ENCODE measurements at regions not wholly inside any gene's neighbourhood (a gene's known extent, or its start where the extent isn't known, plus 50 kb on each side); places are given as distances from the start of the nearest gene placed in this dataset.

- TF ChIP-seq GABPA (IDR thresholded peaks at IDR 0.05 in 1 of 2, conservative IDR thresholded peaks at IDR 0.05 in 1 of 2): no peak
- no peak for TF ChIP-seq FOXA1 (IDR thresholded peaks at IDR 0.05)
- TF ChIP-seq RAD21 (IDR thresholded peaks at IDR 0.05): no peak
- no peak for TF ChIP-seq HNF4A (conservative IDR thresholded peaks at IDR 0.05)
- no peak for TF ChIP-seq MAX (IDR thresholded peaks at IDR 0.05)
- TF ChIP-seq NR2F2 (IDR thresholded peaks at IDR 0.05): no peak
- TF ChIP-seq ATF3 (IDR thresholded peaks at IDR 0.05): no peak
- no peak for TF ChIP-seq TAF1 (conservative IDR thresholded peaks at IDR 0.05)
- no peak for TF ChIP-seq SP1 (IDR thresholded peaks at IDR 0.05)
- no peak for TF ChIP-seq RXRA (IDR thresholded peaks at IDR 0.05)
- no peak for TF ChIP-seq REST (IDR thresholded peaks at IDR 0.05)
- Histone ChIP-seq H3K4me1 (ENCODE audit: control insufficient read depth in 4 of 4, insufficient read depth in 4 of 4, low read length in 3 of 4) (no peaks in the 10 kb centered on the region), H3K27me3 (ENCODE audit: control insufficient read depth in 4 of 4, insufficient read depth in 4 of 4, low read length in 3 of 4) (peaks cover 0 to 3% (median 0%) of the 10 kb centered on the region in 4 donors), H3K36me3 (ENCODE audit: control insufficient read depth in 4 of 4, insufficient read depth in 3 of 4, low read depth in 1 of 4, low read length in 3 of 4) (no peaks in the 10 kb centered on the region), H3K9me3 (ENCODE audit: control insufficient read depth in 4 of 4, low read length in 3 of 4) (peaks cover 0 to 3% (median 0%) of the 10 kb centered on the region in 4 donors), H3K27ac (ENCODE audit: low read depth in 1 of 2, low read length in 2 of 2) (no peak overlapping the region), H3K9ac (ENCODE audit: low read depth in 1 of 2, low read length in 2 of 2) (no peak overlapping the region), H3K4me3 (ENCODE audit: low read depth in 1 of 3, low read length in 3 of 3) (no peak overlapping the region)
- no peak for DNase-seq (ENCODE audit: low spot score)
- WGBS: 72% methylated on average over 1 of the region's 1 CpG
Measured at GRCh38 chr3:87626546-87626945, 350.2 kb upstream of the POU1F1 start.

- peaks cover 0 to 3% (median 0%) of the 10 kb centered on the region in 4 donors for H3K27me3 ChIP-seq (ENCODE audit: control insufficient read depth in 4 of 4, insufficient read depth in 4 of 4, low read length in 3 of 4)
- WGBS: 74% methylated on average over 2 of the region's 2 CpGs
Measured at GRCh38 chr3:87625876-87626275, 349.5 kb upstream of the POU1F1 start.

More at GRCh38 chr3:87625876-87626275, 349.5 kb upstream of the POU1F1 start:
- TF ChIP-seq CTCF (IDR thresholded peaks at IDR 0.05; ENCODE audit: low read depth, low read length, missing input control) (no peak), GABPA (IDR thresholded peaks at IDR 0.05 in 1 of 2, conservative IDR thresholded peaks at IDR 0.05 in 1 of 2) (no peak), YY1 (IDR thresholded peaks at IDR 0.05) (no peak), SP1 (IDR thresholded peaks at IDR 0.05) (no peak), EGR1 (IDR thresholded peaks at IDR 0.05; ENCODE audit: low read depth in 2 of 2) (no peak), FOXA2 (IDR thresholded peaks at IDR 0.05) (no peak), ATF3 (IDR thresholded peaks at IDR 0.05) (no peak), ZBTB33 (IDR thresholded peaks at IDR 0.05) (no peak), NR2F2 (IDR thresholded peaks at IDR 0.05) (no peak), JUND (IDR thresholded peaks at IDR 0.05) (no peak), TAF1 (conservative IDR thresholded peaks at IDR 0.05) (no peak), FOXA1 (IDR thresholded peaks at IDR 0.05) (no peak), HNF4G (IDR thresholded peaks at IDR 0.05) (no peak), MAX (IDR thresholded peaks at IDR 0.05) (no peak)
- peaks cover 0 to 3% (median 0%) of the 10 kb centered on the region in 4 donors for H3K9me3 ChIP-seq (ENCODE audit: control insufficient read depth in 4 of 4, low read length in 3 of 4)
- H3K9ac ChIP-seq (ENCODE audit: low read depth in 1 of 2, low read length in 2 of 2): no peak overlapping the region
- H3K36me3 ChIP-seq (ENCODE audit: control insufficient read depth in 4 of 4, insufficient read depth in 3 of 4, low read depth in 1 of 4, low read length in 3 of 4): no peaks in the 10 kb centered on the region
- H3K4me3 ChIP-seq (ENCODE audit: low read depth in 1 of 3, low read length in 3 of 3): no peak overlapping the region
- DNase-seq (ENCODE audit: low spot score): no peak
- no peak overlapping the region for H3K27ac ChIP-seq (ENCODE audit: low read depth in 1 of 2, low read length in 2 of 2)
- H3K4me1 ChIP-seq (ENCODE audit: control insufficient read depth in 4 of 4, insufficient read depth in 4 of 4, low read length in 3 of 4): no peaks in the 10 kb centered on the region

Data from liver (tissue), 8 donors.